ENCODE measurements at regions not wholly inside any gene's neighbourhood (a gene's known extent, or its start where the extent isn't known, plus 50 kb on each side); places are given as distances from the start of the nearest gene placed in this dataset.

- no peak for TF ChIP-seq CTCF (IDR thresholded peaks at IDR 0.05 in 4 of 5, conservative IDR thresholded peaks at IDR 0.05 in 1 of 5)
- TF ChIP-seq POLR2A (IDR thresholded peaks at IDR 0.05): no peak
These were observed 600.5 kb downstream of the PCDH18 start for GRCh38 chr4:136931781-136932180.
